Thoracic aorta (tissue), 2 donors: ENCODE measurements at regions not wholly inside any gene's neighbourhood (a gene's known extent, or its start where the extent isn't known, plus 50 kb on each side); places are given as distances from the start of the nearest gene placed in this dataset.

Experiments used
- ATAC-seq: fragments of 150-250 bp; one replicate; pipeline ENCODE4 v1.8.0; 2017; ENCODE audit warnings: low read depth; ENCODE audit not compliant: insufficient number of reproducible peaks, low FRiP score
- DNase-seq: peaks from one replicate; pipeline ENCODE4 v3.0.0-alpha.2; 2020; ENCODE audit warnings: low spot score
- H3K27ac ChIP-seq, 2 donors: fragments of 200-600 bp; sonication (generic); 1 replicate in 1 of 2; 2 replicates in 1 of 2; pipeline ENCODE4 v1.5.1; 2016; ENCODE audit warnings: mild to moderate bottlenecking in 2 of 2, moderate library complexity in 2 of 2
- H3K27me3 ChIP-seq: fragments of 200-600 bp; sonication (generic); replicated peaks from 2 replicates; pipeline ENCODE4 v1.6.0; 2016; ENCODE audit warnings: mild to moderate bottlenecking; ENCODE audit not compliant: insufficient read depth
- H3K36me3 ChIP-seq: fragments of 200-600 bp; sonication (generic); one replicate; pipeline ENCODE4 v1.5.1; 2016
- H3K4me1 ChIP-seq, 2 donors: fragments of 200-600 bp; sonication (generic); 1 replicate in 1 of 2; 2 replicates in 1 of 2; pipeline versions ENCODE4 v1.5.1 to v1.6.0; 2016; ENCODE audit warnings: low read depth in 2 of 2, mild to moderate bottlenecking in 1 of 2; ENCODE audit not compliant: control insufficient read depth in 1 of 2
- H3K4me3 ChIP-seq: fragments of 200-600 bp; sonication (generic); 2 replicates; pipeline ENCODE4 v1.5.1; 2016; ENCODE audit warnings: mild to moderate bottlenecking
- H3K9me3 ChIP-seq: fragments of 200-600 bp; sonication (generic); 2 replicates; pipeline ENCODE4 v1.5.1; 2016
- TF ChIP-seq, protein P1 (sequence below): fragments of 200-600 bp; sonication (generic); IDR thresholded peaks from one replicate; pipeline ENCODE4 v1.5.1; 2019; ENCODE audit warnings: antibody characterized with exemption

DNA sequence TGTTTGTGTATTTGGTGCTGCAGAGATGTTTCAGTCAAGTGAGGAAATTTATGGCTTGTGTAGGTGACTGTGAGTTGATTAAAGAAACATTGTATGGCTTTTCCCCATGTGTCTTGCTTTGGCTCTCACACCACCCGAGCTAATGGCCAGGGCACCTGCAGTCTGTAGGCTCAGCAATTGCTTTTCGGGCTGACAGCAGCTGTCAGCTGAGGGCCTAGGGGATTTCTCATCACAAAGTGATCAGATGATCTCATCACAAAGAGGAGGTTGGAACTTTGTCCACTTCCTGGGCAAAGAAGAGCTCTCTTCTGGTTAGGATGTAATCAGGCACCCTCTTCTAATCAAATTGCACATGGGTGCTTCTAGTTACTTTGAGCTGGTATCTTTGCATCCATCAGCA lies 632.2 kb downstream of the SLC4A3 start:
- Histone ChIP-seq H3K9me3 (no peaks in the 10 kb centered on the region), H3K4me1 (no peaks in the 10 kb centered on the region), H3K36me3 (no peaks in the 10 kb centered on the region), H3K27ac (no peak overlapping the region), H3K4me3 (no peak overlapping the region), H3K27me3 (no peaks in the 10 kb centered on the region)
- no peak for ATAC-seq
- DNase-seq, result no peak
- TF ChIP-seq, protein P1, sequence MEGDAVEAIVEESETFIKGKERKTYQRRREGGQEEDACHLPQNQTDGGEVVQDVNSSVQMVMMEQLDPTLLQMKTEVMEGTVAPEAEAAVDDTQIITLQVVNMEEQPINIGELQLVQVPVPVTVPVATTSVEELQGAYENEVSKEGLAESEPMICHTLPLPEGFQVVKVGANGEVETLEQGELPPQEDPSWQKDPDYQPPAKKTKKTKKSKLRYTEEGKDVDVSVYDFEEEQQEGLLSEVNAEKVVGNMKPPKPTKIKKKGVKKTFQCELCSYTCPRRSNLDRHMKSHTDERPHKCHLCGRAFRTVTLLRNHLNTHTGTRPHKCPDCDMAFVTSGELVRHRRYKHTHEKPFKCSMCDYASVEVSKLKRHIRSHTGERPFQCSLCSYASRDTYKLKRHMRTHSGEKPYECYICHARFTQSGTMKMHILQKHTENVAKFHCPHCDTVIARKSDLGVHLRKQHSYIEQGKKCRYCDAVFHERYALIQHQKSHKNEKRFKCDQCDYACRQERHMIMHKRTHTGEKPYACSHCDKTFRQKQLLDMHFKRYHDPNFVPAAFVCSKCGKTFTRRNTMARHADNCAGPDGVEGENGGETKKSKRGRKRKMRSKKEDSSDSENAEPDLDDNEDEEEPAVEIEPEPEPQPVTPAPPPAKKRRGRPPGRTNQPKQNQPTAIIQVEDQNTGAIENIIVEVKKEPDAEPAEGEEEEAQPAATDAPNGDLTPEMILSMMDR, result no peak

DNA sequence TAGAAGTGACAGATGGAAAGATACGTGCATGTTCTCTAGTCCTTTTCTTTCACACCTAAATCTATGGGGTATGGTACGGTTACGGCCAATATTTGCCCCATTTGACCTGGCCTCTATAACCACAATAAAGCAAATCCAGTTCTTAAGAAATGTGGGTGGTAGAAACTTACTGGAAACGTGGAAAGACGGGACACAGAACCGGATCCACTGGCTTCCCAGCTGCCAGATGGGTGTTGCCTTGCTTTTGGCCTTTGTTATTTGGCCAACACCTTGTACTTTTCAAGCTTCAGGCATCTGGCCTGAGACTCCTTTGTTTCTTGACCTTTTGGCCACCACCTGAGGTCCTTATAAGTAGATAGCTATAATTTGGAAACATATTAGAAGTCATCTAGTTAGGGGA lies 635.9 kb downstream of the SLC4A3 start:
- ATAC-seq (no peak), DNase-seq (no peak)
- no peaks in the 10 kb centered on the region for H3K27me3 ChIP-seq
- H3K4me1 ChIP-seq, result no peaks in the 10 kb centered on the region
- H3K36me3 ChIP-seq, result no peaks in the 10 kb centered on the region
- H3K9me3 ChIP-seq, result no peaks in the 10 kb centered on the region
- no peak overlapping the region for H3K27ac ChIP-seq
- TF ChIP-seq, protein P1, result no peak
- H3K4me3 ChIP-seq, result no peak overlapping the region

DNA sequence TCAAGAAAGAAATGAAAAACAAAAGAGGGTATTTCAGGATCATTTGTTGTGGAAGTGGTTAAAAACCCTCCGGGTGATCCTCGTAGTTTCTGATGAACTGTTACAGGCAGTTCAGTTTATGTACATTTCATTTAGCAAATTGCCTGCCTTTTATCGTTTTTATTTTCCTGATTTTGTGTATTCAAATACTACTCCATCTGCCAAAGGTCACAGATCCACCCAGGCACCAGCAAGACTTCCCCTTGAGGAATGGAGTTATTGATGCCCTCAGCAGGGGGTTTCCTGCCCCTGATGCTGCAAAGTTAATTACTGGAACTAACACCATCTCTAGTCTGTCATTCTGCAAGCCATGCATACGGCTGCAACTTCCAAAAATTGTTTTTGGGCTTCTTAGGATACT lies 641.9 kb downstream of the SLC4A3 start:
- H3K27ac ChIP-seq, result no peak overlapping the region
- TF ChIP-seq, protein P1, result no peak
- H3K36me3 ChIP-seq, result no peaks in the 10 kb centered on the region
- no peaks in the 10 kb centered on the region for H3K27me3 ChIP-seq
- no peak overlapping the region for H3K4me3 ChIP-seq
- DNase-seq, result no peak
- no peak for ATAC-seq
- H3K4me1 ChIP-seq, result no peaks in the 10 kb centered on the region
- no peaks in the 10 kb centered on the region for H3K9me3 ChIP-seq

DNA sequence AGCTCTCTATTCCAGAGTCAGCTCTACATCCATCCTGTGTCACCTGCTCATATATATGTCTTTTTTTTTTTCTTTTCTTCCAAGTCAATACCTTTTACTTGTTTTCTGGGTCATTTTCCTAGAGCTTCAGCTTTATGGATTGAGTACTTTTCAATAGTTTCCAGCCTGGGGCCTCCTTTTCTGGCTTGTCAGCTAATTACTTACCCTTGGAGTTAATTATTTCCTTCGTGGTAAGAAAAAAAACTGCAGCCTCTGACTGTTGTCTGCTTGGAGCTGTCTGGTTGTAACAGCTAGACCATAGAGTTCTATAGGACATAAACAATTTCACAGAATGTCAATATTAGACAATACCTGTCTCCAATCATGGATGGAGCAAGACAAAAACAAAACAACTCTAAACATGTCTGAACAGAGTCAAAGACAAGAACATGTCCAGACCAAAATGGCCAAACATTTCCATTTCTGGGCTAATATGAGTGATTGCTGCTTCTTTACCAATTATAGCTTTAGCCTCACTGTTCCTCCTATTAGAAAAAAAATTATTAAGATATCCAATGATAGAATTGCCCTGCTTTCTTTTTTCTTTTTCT lies 643.1 kb downstream of the SLC4A3 start:
- DNase-seq (no peak), ATAC-seq (no peak)

DNA sequence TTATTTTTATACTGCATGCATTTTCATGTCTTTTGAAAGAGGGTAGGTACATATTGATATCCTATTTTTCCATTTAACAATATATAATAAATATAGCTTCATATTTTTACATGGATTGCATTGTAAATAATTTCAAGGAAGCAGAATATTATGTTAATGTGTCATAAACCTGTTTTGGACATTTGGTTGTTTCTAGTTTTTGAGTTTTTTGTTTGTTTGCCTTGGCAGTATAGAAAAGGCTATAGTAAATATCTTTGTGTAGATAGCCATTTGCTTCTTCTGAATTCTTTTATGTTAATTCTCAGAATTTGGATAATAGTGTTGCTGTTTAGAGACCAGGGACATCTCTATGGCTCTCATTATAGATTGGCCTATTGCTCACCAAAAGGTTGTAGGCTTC lies 645.2 kb downstream of the SLC4A3 start:
- Histone ChIP-seq H3K4me3 (no peak overlapping the region), H3K36me3 (no peaks in the 10 kb centered on the region), H3K4me1 (peaks cover 6 to 18% of the 10 kb centered on the region in 2 donors), H3K9me3 (no peaks in the 10 kb centered on the region), H3K27me3 (no peaks in the 10 kb centered on the region), H3K27ac (no peak overlapping the region)
- ATAC-seq (no peak), DNase-seq (no peak)
- TF ChIP-seq, protein P1, result no peak

More for the DNA sequence above, 643.1 kb downstream of the SLC4A3 start:
- Histone ChIP-seq H3K27me3 (no peaks in the 10 kb centered on the region), H3K4me3 (no peak overlapping the region), H3K4me1 (no peaks in the 10 kb centered on the region), H3K27ac (no peak overlapping the region), H3K36me3 (no peaks in the 10 kb centered on the region), H3K9me3 (no peaks in the 10 kb centered on the region)
- TF ChIP-seq, protein P1, result no peak
